Neural progenitor cell (in vitro differentiated cells): ENCODE measurements at regions not wholly inside any gene's neighbourhood (a gene's known extent, or its start where the extent isn't known, plus 50 kb on each side); places are given as distances from the start of the nearest gene placed in this dataset.

Experiments
- CTCF ChIP-seq: fragments of 200-600 bp; sonication (generic); IDR thresholded peaks from 2 replicates; pipeline ENCODE4 v1.5.1; 2017; ENCODE audit warnings: antibody characterized with exemption, mild to moderate bottlenecking
- EZH2 ChIP-seq: fragments of 200-600 bp; sonication (generic); IDR thresholded peaks from 2 replicates; pipeline ENCODE4 v1.6.1; 2017; ENCODE audit warnings: antibody characterized with exemption, mild to moderate bottlenecking, moderate library complexity

- TF ChIP-seq CTCF: no peak
- TF ChIP-seq EZH2: no peak
Observed at GRCh38 chr13:99061411-99061810, 83.5 kb upstream of the DOCK9 start.
